Adipocyte (in vitro differentiated cells): ENCODE measurements at regions not wholly inside any gene's neighbourhood (a gene's known extent, or its start where the extent isn't known, plus 50 kb on each side); places are given as distances from the start of the nearest gene placed in this dataset.

ENCODE experiments used
- DNase-seq: peaks from one replicate; pipeline ENCODE4 v3.0.0-alpha.2; 2015; ENCODE audit warnings: low read depth
- H3K27me3 ChIP-seq: replicated peaks from 2 replicates; pipeline ENCODE4 v1.7.0; 2013; ENCODE audit warnings: mild to moderate bottlenecking, low read length, moderate library complexity; ENCODE audit not compliant: control insufficient read depth, insufficient read depth
- H3K36me3 ChIP-seq: 2 replicates; pipeline ENCODE4 v1.7.0; 2013; ENCODE audit warnings: low read length, mild to moderate bottlenecking, moderate library complexity; ENCODE audit not compliant: control insufficient read depth, insufficient read depth, severe bottlenecking
- H3K4me1 ChIP-seq: 2 replicates; pipeline ENCODE4 v1.7.0; 2013; ENCODE audit warnings: mild to moderate bottlenecking, low read length, moderate library complexity; ENCODE audit not compliant: control insufficient read depth, insufficient read depth
- H3K4me3 ChIP-seq: 2 replicates; pipeline ENCODE4 v1.7.0; 2013; ENCODE audit warnings: mild to moderate bottlenecking, low read length, moderate library complexity
- H3K9ac ChIP-seq: 2 replicates; pipeline ENCODE4 v1.7.0; 2013; ENCODE audit warnings: mild to moderate bottlenecking, low read length, moderate library complexity
- H3K9me3 ChIP-seq: 2 replicates; pipeline ENCODE4 v1.7.0; 2013; ENCODE audit warnings: mild to moderate bottlenecking, low read length, moderate library complexity; ENCODE audit not compliant: control insufficient read depth

GRCh38 chr4:1578251-1578773 lies 105.8 kb downstream of the FAM53A start:
- peak overlapping the region; percentile 66 for H3K4me3 ChIP-seq
- H3K4me1 ChIP-seq, result peaks cover 15% of the 10 kb centered on the region

GRCh38 chr4:1577822-1578217 lies 106.3 kb downstream of the FAM53A start:
- Histone ChIP-seq H3K4me3 (no peak overlapping the region), H3K4me1 (peaks cover 15% of the 10 kb centered on the region)
- no peak for DNase-seq

More at GRCh38 chr4:1578251-1578773, 105.8 kb downstream of the FAM53A start:
- peak; percentile 22 for DNase-seq
- Histone ChIP-seq H3K9ac (peak overlapping the region; percentile 69), H3K27me3 (no peaks in the 10 kb centered on the region), H3K9me3 (no peaks in the 10 kb centered on the region), H3K36me3 (no peaks in the 10 kb centered on the region)

GRCh38 chr4:1576961-1577821 lies 106.9 kb downstream of the FAM53A start:
- Histone ChIP-seq H3K4me1 (peaks cover 14% of the 10 kb centered on the region), H3K9ac (no peak overlapping the region), H3K9me3 (no peaks in the 10 kb centered on the region), H3K4me3 (no peak overlapping the region), H3K27me3 (no peaks in the 10 kb centered on the region), H3K36me3 (no peaks in the 10 kb centered on the region)
- DNase-seq, result no peak

More at GRCh38 chr4:1577822-1578217, 106.3 kb downstream of the FAM53A start:
- Histone ChIP-seq H3K9ac (no peak overlapping the region), H3K27me3 (no peaks in the 10 kb centered on the region), H3K9me3 (no peaks in the 10 kb centered on the region), H3K36me3 (no peaks in the 10 kb centered on the region)

GRCh38 chr4:1576304-1576960 lies 107.7 kb downstream of the FAM53A start:
- no peak overlapping the region for H3K4me3 ChIP-seq
- no peaks in the 10 kb centered on the region for H3K9me3 ChIP-seq
- no peak overlapping the region for H3K9ac ChIP-seq
- peaks cover 7% of the 10 kb centered on the region for H3K4me1 ChIP-seq
- DNase-seq, result no peak
- H3K27me3 ChIP-seq, result no peaks in the 10 kb centered on the region
- H3K36me3 ChIP-seq, result no peaks in the 10 kb centered on the region

- H3K36me3 ChIP-seq, result no peaks in the 10 kb centered on the region
- H3K9ac ChIP-seq, result no peak overlapping the region
- no peak overlapping the region for H3K4me3 ChIP-seq
- peaks cover 4% of the 10 kb centered on the region for H3K4me1 ChIP-seq
- no peak for DNase-seq
- H3K27me3 ChIP-seq, result no peaks in the 10 kb centered on the region
- no peaks in the 10 kb centered on the region for H3K9me3 ChIP-seq
These were observed 108.5 kb downstream of the FAM53A start for GRCh38 chr4:1575418-1576303.

- Histone ChIP-seq H3K27me3 (peaks cover 3% of the 10 kb centered on the region), H3K9me3 (no peaks in the 10 kb centered on the region), H3K9ac (no peak overlapping the region), H3K4me1 (peaks cover 4% of the 10 kb centered on the region), H3K4me3 (no peak overlapping the region), H3K36me3 (no peaks in the 10 kb centered on the region)
- no peak for DNase-seq
These were observed 109.3 kb downstream of the FAM53A start for GRCh38 chr4:1574601-1575417.

GRCh38 chr4:1573830-1574459 lies 110.2 kb downstream of the FAM53A start:
- no peaks in the 10 kb centered on the region for H3K9me3 ChIP-seq
- peaks cover 4% of the 10 kb centered on the region for H3K4me1 ChIP-seq
- no peaks in the 10 kb centered on the region for H3K36me3 ChIP-seq
- H3K27me3 ChIP-seq, result peaks cover 4% of the 10 kb centered on the region
- no peak for DNase-seq
- no peak overlapping the region for H3K4me3 ChIP-seq
- H3K9ac ChIP-seq, result no peak overlapping the region

- no peak for DNase-seq
- H3K4me1 ChIP-seq, result peaks cover under 1% of the 10 kb centered on the region
- no peak overlapping the region for H3K9ac ChIP-seq
- no peak overlapping the region for H3K4me3 ChIP-seq
- H3K27me3 ChIP-seq, result peaks cover 4% of the 10 kb centered on the region
- no peaks in the 10 kb centered on the region for H3K36me3 ChIP-seq
- H3K9me3 ChIP-seq, result no peaks in the 10 kb centered on the region
These were observed 111.0 kb downstream of the FAM53A start for GRCh38 chr4:1572964-1573720.

- H3K9me3 ChIP-seq, result no peaks in the 10 kb centered on the region
- no peak overlapping the region for H3K9ac ChIP-seq
- H3K36me3 ChIP-seq, result no peaks in the 10 kb centered on the region
- peaks cover 4% of the 10 kb centered on the region for H3K27me3 ChIP-seq
- no peaks in the 10 kb centered on the region for H3K4me1 ChIP-seq
- no peak for DNase-seq
- H3K4me3 ChIP-seq, result no peak overlapping the region
These were observed 111.6 kb downstream of the FAM53A start for GRCh38 chr4:1572521-1572920.
